ENCODE measurements at regions not wholly inside any gene's neighbourhood (a gene's known extent, or its start where the extent isn't known, plus 50 kb on each side); places are given as distances from the start of the nearest gene placed in this dataset.

DNA sequence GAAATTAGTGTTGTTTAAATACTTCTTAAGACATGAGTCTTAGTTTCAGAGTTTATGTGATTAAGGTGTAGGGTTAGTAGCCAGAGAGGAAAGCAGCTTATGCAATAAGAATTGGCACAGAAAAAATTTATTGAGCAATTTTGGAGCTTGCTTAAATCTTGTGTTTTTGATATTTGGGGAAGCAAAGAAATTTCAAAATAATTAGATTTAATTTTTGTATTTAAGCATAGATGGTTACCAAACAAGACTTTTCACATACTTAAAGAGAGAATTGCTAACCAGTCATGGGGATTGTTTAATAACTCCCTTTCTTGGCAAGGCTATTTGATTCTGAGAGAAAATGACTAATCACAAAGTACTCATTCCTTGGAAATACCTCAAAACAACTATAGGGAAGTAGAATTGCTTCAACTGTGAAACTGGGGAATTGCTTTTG, 202.0 kb upstream of the GRID2 start:
- FAIRE-seq (no peak), DNase-seq (ENCODE audit: low read depth) (peak; percentile 70)
- Histone ChIP-seq H3K79me2 (ENCODE audit: insufficient read depth, low read length) (no peaks in the 10 kb centered on the region), H3K4me1 (ENCODE audit: insufficient read depth, low read length) (no peaks in the 10 kb centered on the region), H3K27ac (ENCODE audit: low read depth, low read length) (no peak overlapping the region), H3K27me3 (ENCODE audit: insufficient read depth, low read length) (no peaks in the 10 kb centered on the region), H3K4me2 (ENCODE audit: low read length) (no peak overlapping the region), H3K36me3 (ENCODE audit: insufficient read depth, low read length) (no peaks in the 10 kb centered on the region), H3K4me3 (ENCODE audit: insufficient read depth, low read depth, low read length) (no peak overlapping the region), H2AFZ (ENCODE audit: low read depth, low read length) (no peak overlapping the region), H3K9ac (ENCODE audit: low read length) (no peak overlapping the region), H4K20me1 (ENCODE audit: insufficient read depth, low read length) (no peaks in the 10 kb centered on the region), H3K9me3 (ENCODE audit: insufficient read depth, low read depth, low read length) (no peaks in the 10 kb centered on the region)
- Mint-ChIP-seq H3K27ac (ENCODE audit: unreplicated experiment) (no peak overlapping the region), H3K4me3 (ENCODE audit: unreplicated experiment) (no peak overlapping the region), H3K9me3 (ENCODE audit: unreplicated experiment) (no peaks in the 10 kb centered on the region), H3K27me3 (ENCODE audit: low read depth, unreplicated experiment) (no peaks in the 10 kb centered on the region), H3K4me1 (ENCODE audit: low read depth, unreplicated experiment) (peaks cover 6% of the 10 kb centered on the region), H3K36me3 (ENCODE audit: low read depth, unreplicated experiment) (no peaks in the 10 kb centered on the region)
- TF ChIP-seq EZH2 (IDR thresholded peaks at IDR 0.05; ENCODE audit: insufficient read depth, low read length), result no peak
- TF ChIP-seq, protein P1, sequence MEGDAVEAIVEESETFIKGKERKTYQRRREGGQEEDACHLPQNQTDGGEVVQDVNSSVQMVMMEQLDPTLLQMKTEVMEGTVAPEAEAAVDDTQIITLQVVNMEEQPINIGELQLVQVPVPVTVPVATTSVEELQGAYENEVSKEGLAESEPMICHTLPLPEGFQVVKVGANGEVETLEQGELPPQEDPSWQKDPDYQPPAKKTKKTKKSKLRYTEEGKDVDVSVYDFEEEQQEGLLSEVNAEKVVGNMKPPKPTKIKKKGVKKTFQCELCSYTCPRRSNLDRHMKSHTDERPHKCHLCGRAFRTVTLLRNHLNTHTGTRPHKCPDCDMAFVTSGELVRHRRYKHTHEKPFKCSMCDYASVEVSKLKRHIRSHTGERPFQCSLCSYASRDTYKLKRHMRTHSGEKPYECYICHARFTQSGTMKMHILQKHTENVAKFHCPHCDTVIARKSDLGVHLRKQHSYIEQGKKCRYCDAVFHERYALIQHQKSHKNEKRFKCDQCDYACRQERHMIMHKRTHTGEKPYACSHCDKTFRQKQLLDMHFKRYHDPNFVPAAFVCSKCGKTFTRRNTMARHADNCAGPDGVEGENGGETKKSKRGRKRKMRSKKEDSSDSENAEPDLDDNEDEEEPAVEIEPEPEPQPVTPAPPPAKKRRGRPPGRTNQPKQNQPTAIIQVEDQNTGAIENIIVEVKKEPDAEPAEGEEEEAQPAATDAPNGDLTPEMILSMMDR (IDR thresholded peaks at IDR 0.05; ENCODE audit: insufficient read depth, low read depth, low read length), result no peak

DNA sequence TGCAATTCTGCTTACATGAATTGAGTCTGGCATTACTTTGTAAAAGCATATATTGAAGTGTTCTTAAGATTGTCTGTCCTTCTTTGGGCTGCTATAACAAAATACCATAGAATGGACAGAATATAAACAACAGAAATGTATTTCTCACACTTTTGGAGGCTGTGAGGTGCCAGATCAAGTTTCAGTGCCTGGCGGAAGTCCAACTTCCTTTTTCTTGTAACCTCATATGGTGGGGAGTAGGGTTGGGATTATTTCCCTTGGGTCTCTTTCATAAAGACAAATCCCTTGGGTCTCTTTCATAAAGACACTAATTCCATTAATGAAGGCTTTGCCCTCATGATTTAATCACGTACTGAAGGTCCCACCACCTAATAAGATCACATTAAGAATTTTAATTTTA, 199.3 kb upstream of the GRID2 start:
- Histone ChIP-seq H3K79me2 (ENCODE audit: insufficient read depth, low read length) (no peaks in the 10 kb centered on the region), H3K9me3 (ENCODE audit: insufficient read depth, low read depth, low read length) (no peaks in the 10 kb centered on the region), H4K20me1 (ENCODE audit: insufficient read depth, low read length) (no peaks in the 10 kb centered on the region), H3K4me1 (ENCODE audit: insufficient read depth, low read length) (no peaks in the 10 kb centered on the region), H3K4me2 (ENCODE audit: low read length) (no peak overlapping the region), H2AFZ (ENCODE audit: low read depth, low read length) (no peak overlapping the region), H3K9ac (ENCODE audit: low read length) (no peak overlapping the region), H3K4me3 (ENCODE audit: insufficient read depth, low read depth, low read length) (no peak overlapping the region), H3K27me3 (ENCODE audit: insufficient read depth, low read length) (no peaks in the 10 kb centered on the region), H3K36me3 (ENCODE audit: insufficient read depth, low read length) (no peaks in the 10 kb centered on the region), H3K27ac (ENCODE audit: low read depth, low read length) (no peak overlapping the region)
- DNase-seq (ENCODE audit: low read depth), result no peak
- no peaks in the 10 kb centered on the region for H3K9me3 Mint-ChIP-seq (ENCODE audit: unreplicated experiment)
- TF ChIP-seq, protein P1 (IDR thresholded peaks at IDR 0.05; ENCODE audit: insufficient read depth, low read depth, low read length), result no peak
- no peak for TF ChIP-seq EZH2 (IDR thresholded peaks at IDR 0.05; ENCODE audit: insufficient read depth, low read length)
- no peak overlapping the region for H3K4me3 Mint-ChIP-seq (ENCODE audit: unreplicated experiment)
- H3K36me3 Mint-ChIP-seq (ENCODE audit: low read depth, unreplicated experiment), result no peaks in the 10 kb centered on the region
- no peak overlapping the region for H3K27ac Mint-ChIP-seq (ENCODE audit: unreplicated experiment)
- no peaks in the 10 kb centered on the region for H3K27me3 Mint-ChIP-seq (ENCODE audit: low read depth, unreplicated experiment)
- peaks cover 8% of the 10 kb centered on the region for H3K4me1 Mint-ChIP-seq (ENCODE audit: low read depth, unreplicated experiment)
- no peak for FAIRE-seq

DNA sequence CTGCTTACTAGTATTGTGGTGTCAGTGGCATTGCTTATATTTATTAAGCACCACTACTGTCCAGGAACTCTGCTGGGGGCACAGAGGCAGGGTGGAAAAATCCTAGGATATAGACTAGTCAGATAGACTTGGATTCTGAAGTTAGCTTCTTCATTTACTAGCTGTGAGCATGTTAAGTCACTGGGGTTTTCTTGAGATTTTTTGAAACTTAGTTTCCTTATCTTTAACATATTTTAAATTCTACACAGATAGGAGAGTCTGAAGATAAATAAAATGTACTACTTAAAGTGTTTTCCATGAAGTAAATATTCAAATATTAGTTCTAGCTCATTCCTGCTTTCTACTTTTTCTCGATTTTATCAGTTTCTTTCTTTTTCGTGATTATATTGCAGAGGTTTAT, 196.9 kb upstream of the GRID2 start:
- Mint-ChIP-seq H3K4me3 (ENCODE audit: unreplicated experiment) (no peak overlapping the region), H3K36me3 (ENCODE audit: low read depth, unreplicated experiment) (no peaks in the 10 kb centered on the region), H3K9me3 (ENCODE audit: unreplicated experiment) (no peaks in the 10 kb centered on the region), H3K27ac (ENCODE audit: unreplicated experiment) (no peak overlapping the region), H3K27me3 (ENCODE audit: low read depth, unreplicated experiment) (no peaks in the 10 kb centered on the region), H3K4me1 (ENCODE audit: low read depth, unreplicated experiment) (peaks cover 6% of the 10 kb centered on the region)
- H4K20me1 ChIP-seq (ENCODE audit: insufficient read depth, low read length), result no peaks in the 10 kb centered on the region
- TF ChIP-seq, protein P1 (IDR thresholded peaks at IDR 0.05; ENCODE audit: insufficient read depth, low read depth, low read length), result no peak
- TF ChIP-seq EZH2 (IDR thresholded peaks at IDR 0.05; ENCODE audit: insufficient read depth, low read length), result no peak
- no peaks in the 10 kb centered on the region for H3K79me2 ChIP-seq (ENCODE audit: insufficient read depth, low read length)
- H3K27ac ChIP-seq (ENCODE audit: low read depth, low read length), result no peak overlapping the region
- H3K9ac ChIP-seq (ENCODE audit: low read length), result no peak overlapping the region
- no peaks in the 10 kb centered on the region for H3K4me1 ChIP-seq (ENCODE audit: insufficient read depth, low read length)
- no peak overlapping the region for H3K4me2 ChIP-seq (ENCODE audit: low read length)
- no peaks in the 10 kb centered on the region for H3K9me3 ChIP-seq (ENCODE audit: insufficient read depth, low read depth, low read length)
- DNase-seq (ENCODE audit: low read depth) (no peak), FAIRE-seq (no peak)
- no peaks in the 10 kb centered on the region for H3K36me3 ChIP-seq (ENCODE audit: insufficient read depth, low read length)
- no peaks in the 10 kb centered on the region for H3K27me3 ChIP-seq (ENCODE audit: insufficient read depth, low read length)
- no peak overlapping the region for H3K4me3 ChIP-seq (ENCODE audit: insufficient read depth, low read depth, low read length)
- H2AFZ ChIP-seq (ENCODE audit: low read depth, low read length), result no peak overlapping the region
